Ecto neural progenitor cell (in vitro differentiated cells): ENCODE measurements at regions not wholly inside any gene's neighbourhood (a gene's known extent, or its start where the extent isn't known, plus 50 kb on each side); places are given as distances from the start of the nearest gene placed in this dataset.
"Not testable (repeated sequence)": the region's sequence is repeated elsewhere in the genome, so short reads cannot be mapped to it uniquely, and the experiment has no call there.

Experiments
- DNase-seq: peaks from one replicate; pipeline ENCODE4 v3.0.0-alpha.2; 2018; ENCODE audit warnings: low spot score

GRCh38 chr2:203585516-203585915 lies 50.4 kb upstream of the RAPH1 start:
- DNase-seq: no peak

GRCh38 chr2:203586206-203586605 lies 51.1 kb upstream of the RAPH1 start:
- no peak for DNase-seq

GRCh38 chr2:203586696-203587095 lies 51.6 kb upstream of the RAPH1 start:
- no peak for DNase-seq

GRCh38 chr2:203590496-203590895 lies 55.4 kb upstream of the RAPH1 start:
- no peak for DNase-seq

- no peak for DNase-seq
These were observed 56.5 kb upstream of the RAPH1 start for GRCh38 chr2:203591642-203592041.

- no peak for DNase-seq
These were observed 57.4 kb upstream of the RAPH1 start for GRCh38 chr2:203592470-203592869.

- DNase-seq: no peak
These were observed 59.4 kb upstream of the RAPH1 start for GRCh38 chr2:203594541-203594940.

- DNase-seq: no peak
These were observed 61.1 kb upstream of the RAPH1 start for GRCh38 chr2:203596183-203596582.

GRCh38 chr2:203599509-203599908 lies 64.4 kb upstream of the RAPH1 start:
- no peak for DNase-seq

GRCh38 chr2:203600286-203600685 lies 65.2 kb upstream of the RAPH1 start:
- DNase-seq: no peak

GRCh38 chr2:203603456-203604389 lies 68.6 kb upstream of the RAPH1 start:
- DNase-seq: no peak

- no peak for DNase-seq
These were observed 70.2 kb upstream of the RAPH1 start for GRCh38 chr2:203605302-203605701.

GRCh38 chr2:203606051-203606450 lies 71.0 kb upstream of the RAPH1 start:
- no peak for DNase-seq

- DNase-seq: no peak
These were observed 75.5 kb upstream of the RAPH1 start for GRCh38 chr2:203610558-203610957.

- DNase-seq: no peak
These were observed 77.1 kb upstream of the RAPH1 start for GRCh38 chr2:203612246-203612645.

GRCh38 chr2:203619267-203619878 lies 84.3 kb upstream of the RAPH1 start:
- DNase-seq: no peak

- no peak for DNase-seq
These were observed 84.4 kb upstream of the CD28 start for GRCh38 chr2:203621981-203622515.

GRCh38 chr2:203623096-203623495 lies 83.3 kb upstream of the CD28 start:
- no peak for DNase-seq

GRCh38 chr2:203623661-203624060 lies 82.8 kb upstream of the CD28 start:
- no peak for DNase-seq

GRCh38 chr2:203625701-203626100 lies 80.7 kb upstream of the CD28 start:
- no peak for DNase-seq

- DNase-seq: not testable (repeated sequence)
These were observed 80.2 kb upstream of the CD28 start for GRCh38 chr2:203626247-203626646.

- no peak for DNase-seq
These were observed 79.3 kb upstream of the CD28 start for GRCh38 chr2:203626952-203627681.

- no peak for DNase-seq
These were observed 76.7 kb upstream of the CD28 start for GRCh38 chr2:203629699-203630098.
